IMR-90 (cell line): ENCODE measurements at regions not wholly inside any gene's neighbourhood (a gene's known extent, or its start where the extent isn't known, plus 50 kb on each side); places are given as distances from the start of the nearest gene placed in this dataset.

Source experiments
- BHLHE40 ChIP-seq: fragments of 150-350 bp; IDR thresholded peaks from 2 replicates; pipeline ENCODE4 v1.6.1; 2016; ENCODE audit warnings: mild to moderate bottlenecking, low read depth, low read length
- CHD1 ChIP-seq: IDR thresholded peaks from 2 replicates; pipeline ENCODE4 v1.6.1; 2012; ENCODE audit warnings: low read depth, low read length, improper control_type of control experiment
- MXI1 ChIP-seq: IDR thresholded peaks from 2 replicates; pipeline ENCODE4 v1.6.1; 2012; ENCODE audit warnings: low read depth, mild to moderate bottlenecking, low read length, moderate library complexity, borderline replicate concordance
- POLR2A ChIP-seq: IDR thresholded peaks from 2 replicates; pipeline ENCODE4 v1.6.1; 2012; ENCODE audit warnings: mild to moderate bottlenecking, low read depth, low read length
- RCOR1 ChIP-seq: IDR thresholded peaks from 2 replicates; pipeline ENCODE4 v1.6.1; 2012; ENCODE audit warnings: mild to moderate bottlenecking, low read length, improper control_type of control experiment; ENCODE audit not compliant: insufficient replicate concordance
- RFX5 ChIP-seq: IDR thresholded peaks from 2 replicates; pipeline ENCODE4 v1.8.0; 2012; ENCODE audit warnings: low read depth, mild to moderate bottlenecking, low read length, moderate library complexity
- SMC3 ChIP-seq: fragments of 150-350 bp; IDR thresholded peaks from 2 replicates; pipeline ENCODE4 v1.6.1; 2016; ENCODE audit warnings: low read depth, mild to moderate bottlenecking, antibody characterized with exemption, low read length, moderate library complexity
- TF ChIP-seq, protein P1 (sequence below): conservative IDR thresholded peaks from 2 replicates; pipeline ENCODE4 v1.5.1; 2012; ENCODE audit warnings: mild to moderate bottlenecking, low read depth, low read length, improper control_type of control experiment
- TF ChIP-seq, protein P2 (sequence below): fragments of 150-350 bp; IDR thresholded peaks from 2 replicates; pipeline ENCODE4 v1.6.1; 2017; ENCODE audit warnings: mild to moderate bottlenecking, antibody characterized with exemption, low read length, low read depth
- TF ChIP-seq, protein P3 (sequence below): fragments of 150-350 bp; IDR thresholded peaks from 2 replicates; pipeline ENCODE4 v1.6.1; 2016; ENCODE audit warnings: low read depth, mild to moderate bottlenecking, low read length, moderate library complexity, borderline replicate concordance

DNA sequence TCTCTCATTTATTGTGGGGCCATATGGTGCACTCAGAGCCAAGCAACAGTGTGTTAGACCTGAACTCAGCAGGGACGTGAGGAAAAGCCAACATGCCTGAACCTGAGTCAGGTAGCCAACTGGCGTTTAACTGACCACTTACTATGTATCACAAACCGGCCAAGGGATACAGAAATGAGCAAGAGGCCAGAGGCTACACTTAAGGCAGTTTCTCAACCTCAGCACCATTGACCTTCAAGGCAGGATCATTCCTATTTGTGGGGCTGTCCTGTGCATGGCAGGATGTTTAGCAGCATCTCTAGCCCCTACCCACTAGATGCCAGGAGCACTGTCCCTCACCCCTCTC, 103.5 kb upstream of the NANOS1 start:
- TF ChIP-seq BHLHE40 (no peak), SMC3 (no peak), RFX5 (no peak), RCOR1 (no peak), POLR2A (no peak), MXI1 (no peak), CHD1 (no peak)
- TF ChIP-seq, protein P1, sequence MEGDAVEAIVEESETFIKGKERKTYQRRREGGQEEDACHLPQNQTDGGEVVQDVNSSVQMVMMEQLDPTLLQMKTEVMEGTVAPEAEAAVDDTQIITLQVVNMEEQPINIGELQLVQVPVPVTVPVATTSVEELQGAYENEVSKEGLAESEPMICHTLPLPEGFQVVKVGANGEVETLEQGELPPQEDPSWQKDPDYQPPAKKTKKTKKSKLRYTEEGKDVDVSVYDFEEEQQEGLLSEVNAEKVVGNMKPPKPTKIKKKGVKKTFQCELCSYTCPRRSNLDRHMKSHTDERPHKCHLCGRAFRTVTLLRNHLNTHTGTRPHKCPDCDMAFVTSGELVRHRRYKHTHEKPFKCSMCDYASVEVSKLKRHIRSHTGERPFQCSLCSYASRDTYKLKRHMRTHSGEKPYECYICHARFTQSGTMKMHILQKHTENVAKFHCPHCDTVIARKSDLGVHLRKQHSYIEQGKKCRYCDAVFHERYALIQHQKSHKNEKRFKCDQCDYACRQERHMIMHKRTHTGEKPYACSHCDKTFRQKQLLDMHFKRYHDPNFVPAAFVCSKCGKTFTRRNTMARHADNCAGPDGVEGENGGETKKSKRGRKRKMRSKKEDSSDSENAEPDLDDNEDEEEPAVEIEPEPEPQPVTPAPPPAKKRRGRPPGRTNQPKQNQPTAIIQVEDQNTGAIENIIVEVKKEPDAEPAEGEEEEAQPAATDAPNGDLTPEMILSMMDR: no peak
- TF ChIP-seq, protein P2, sequence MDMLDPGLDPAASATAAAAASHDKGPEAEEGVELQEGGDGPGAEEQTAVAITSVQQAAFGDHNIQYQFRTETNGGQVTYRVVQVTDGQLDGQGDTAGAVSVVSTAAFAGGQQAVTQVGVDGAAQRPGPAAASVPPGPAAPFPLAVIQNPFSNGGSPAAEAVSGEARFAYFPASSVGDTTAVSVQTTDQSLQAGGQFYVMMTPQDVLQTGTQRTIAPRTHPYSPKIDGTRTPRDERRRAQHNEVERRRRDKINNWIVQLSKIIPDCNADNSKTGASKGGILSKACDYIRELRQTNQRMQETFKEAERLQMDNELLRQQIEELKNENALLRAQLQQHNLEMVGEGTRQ: no peak
- TF ChIP-seq, protein P3, sequence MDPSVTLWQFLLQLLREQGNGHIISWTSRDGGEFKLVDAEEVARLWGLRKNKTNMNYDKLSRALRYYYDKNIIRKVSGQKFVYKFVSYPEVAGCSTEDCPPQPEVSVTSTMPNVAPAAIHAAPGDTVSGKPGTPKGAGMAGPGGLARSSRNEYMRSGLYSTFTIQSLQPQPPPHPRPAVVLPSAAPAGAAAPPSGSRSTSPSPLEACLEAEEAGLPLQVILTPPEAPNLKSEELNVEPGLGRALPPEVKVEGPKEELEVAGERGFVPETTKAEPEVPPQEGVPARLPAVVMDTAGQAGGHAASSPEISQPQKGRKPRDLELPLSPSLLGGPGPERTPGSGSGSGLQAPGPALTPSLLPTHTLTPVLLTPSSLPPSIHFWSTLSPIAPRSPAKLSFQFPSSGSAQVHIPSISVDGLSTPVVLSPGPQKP: no peak
